ENCODE measurements at regions not wholly inside any gene's neighbourhood (a gene's known extent, or its start where the extent isn't known, plus 50 kb on each side); places are given as distances from the start of the nearest gene placed in this dataset.
A peak's percentile ranks its signal among the peaks of the same experiment; 100 is the strongest.
"Not testable (repeated sequence)": the region's sequence is repeated elsewhere in the genome, so short reads cannot be mapped to it uniquely, and the experiment has no call there.

DNA sequence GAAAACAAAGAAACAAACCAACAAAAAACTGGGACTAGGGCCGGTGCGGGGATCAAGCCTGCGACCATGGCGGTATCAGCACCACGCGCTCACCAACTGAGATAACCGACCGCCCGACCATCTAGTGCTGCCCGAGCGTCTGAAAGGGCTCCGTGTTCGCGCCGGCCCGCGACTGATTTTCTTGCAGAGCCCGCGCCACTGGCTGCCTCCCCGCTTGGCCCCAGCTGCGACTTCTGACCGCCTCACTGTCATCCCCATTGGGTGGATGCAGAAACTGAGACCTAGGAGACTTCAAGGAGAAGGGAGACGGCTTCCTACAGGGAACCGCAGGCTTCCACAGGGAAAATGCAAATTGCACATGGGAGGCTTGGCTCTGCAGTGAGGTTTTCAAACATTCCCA is 125.3 kb upstream of the PRKX start:
- DNase-seq (ENCODE audit: low read depth), result not testable (repeated sequence)

DNA sequence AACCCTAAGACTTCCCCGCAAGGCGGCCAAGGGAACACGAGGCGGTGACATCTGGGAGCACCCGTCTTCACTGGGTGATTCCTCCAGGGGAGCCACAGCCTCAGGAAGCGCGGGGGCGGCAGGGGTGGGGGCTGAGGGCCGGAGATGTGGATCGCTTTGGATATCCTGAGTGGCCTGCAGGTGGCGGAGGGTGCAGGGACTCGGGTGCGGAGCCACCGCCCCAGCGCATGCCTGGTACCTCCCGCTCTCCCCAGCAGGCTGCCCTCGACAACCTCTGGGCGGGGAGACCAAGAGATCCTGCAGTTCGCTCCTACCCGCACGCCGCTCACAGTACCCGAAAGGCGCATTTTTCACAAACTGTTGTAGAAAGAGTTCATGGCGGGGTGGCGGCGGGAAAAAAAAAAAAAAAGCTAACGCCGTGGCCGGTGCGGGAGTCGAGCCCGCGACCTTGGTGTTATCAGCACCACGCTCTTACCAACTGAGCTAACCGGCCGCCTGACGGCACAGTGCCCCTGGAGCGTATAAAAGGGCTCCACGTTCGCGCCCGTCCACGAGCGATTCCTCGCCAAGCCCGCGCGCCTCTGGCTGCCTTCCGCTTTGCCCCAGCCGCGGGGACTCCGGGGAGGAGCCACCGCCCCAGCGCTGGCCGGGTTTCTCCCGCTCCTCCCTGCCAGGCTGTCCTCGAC is 124.7 kb upstream of the PRKX start:
- not testable (repeated sequence) for DNase-seq (ENCODE audit: low read depth)

DNA sequence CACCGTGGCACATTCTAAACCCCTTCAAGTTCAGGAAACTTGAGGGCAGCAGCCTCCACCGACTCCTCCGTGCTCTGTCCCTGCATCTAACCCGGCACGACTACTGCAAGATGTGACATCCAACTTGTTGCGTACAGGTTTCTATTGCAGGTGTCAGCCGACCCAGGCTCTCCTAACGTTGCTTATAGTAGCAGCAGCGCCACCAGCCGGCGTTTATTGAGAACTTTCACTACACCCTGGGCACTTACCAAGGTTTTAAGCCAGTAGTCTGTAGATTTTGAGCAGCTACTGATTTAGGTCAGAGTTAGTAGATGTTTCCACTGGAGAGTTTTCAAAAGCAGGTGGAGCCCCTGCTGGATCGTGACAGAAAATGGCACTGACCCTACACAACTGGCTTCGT is 123.8 kb upstream of the PRKX start:
- DNase-seq (ENCODE audit: low read depth), result not testable (repeated sequence)

DNA sequence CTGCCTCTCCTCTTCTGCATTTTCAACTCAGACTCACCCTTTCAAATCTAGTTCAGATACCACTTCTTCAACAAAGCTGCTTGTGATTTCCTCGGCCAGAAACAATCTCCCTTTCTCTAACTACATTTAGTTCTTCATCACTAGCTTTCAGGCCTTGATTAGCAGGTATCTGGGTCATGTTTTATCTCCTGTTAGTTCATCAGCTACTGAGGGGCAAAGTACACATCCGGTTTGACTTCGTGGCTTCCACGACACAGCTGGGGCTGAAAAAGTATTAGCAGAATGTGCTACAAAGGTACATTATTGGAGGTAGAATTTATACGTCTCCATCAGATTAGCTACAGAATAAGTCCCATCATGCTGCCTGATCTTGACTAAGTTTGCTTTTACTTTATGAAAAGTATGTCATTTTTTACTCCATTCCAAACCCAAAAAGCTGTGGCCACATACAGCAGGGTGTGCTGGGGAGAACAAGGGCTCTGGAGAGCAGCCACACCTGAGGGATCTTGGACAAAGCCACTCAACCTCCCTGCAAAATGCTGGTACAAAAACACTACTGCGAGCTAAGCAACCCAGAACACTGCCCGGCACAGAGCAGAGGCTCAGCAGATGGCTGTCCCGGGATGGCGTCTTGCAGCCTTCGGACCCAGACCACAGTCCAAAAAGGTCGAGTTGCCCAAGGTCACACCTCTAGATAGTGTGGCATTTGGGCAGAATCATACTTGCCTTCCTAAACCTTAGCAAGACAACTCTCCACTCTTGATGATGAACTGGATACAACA is 120.5 kb upstream of the PRKX start:
- not testable (repeated sequence) for DNase-seq (ENCODE audit: low read depth)

DNA sequence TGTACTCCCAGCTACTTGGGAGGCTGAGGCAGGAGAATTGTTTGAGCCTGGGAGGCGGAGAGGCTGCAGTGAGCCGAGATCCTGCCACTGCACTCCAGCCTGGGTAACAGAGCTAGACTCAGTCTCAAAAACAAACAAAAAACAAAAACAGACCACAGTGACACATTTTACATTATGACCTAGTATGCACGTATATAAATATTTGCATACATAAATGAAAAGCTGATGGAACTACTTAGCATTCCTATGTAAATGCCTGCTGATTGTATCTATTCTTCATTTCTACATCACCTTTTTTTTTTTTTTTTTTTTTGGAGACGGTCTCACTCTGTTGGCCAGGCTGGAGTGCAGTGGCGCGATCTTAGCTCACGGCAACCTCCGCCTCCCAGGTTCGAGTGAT is 116.6 kb upstream of the PRKX start:
- not testable (repeated sequence) for DNase-seq (ENCODE audit: low read depth)

DNA sequence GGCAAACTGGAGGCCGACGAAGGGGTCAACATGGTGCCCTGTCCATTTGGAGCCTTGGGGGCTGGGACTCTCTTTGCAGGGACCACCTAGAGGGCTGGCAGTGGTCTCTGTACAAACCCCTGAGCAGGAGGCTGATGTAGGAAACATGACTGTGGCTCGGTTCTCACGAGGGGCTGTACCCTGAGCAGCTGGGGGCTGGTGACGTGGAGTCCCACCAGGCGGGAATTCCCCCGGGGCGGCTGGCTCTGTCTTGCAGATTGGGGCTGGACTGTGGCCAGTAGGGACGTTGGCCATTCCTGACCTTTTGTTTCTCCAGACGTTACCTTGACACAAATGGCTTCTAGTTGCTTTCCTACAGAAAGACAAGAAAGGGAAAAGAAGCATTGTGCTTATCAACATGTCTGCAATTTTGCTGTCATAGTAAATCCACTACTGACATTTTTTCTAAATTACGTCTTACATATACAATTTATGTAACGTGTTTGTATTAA is 115.6 kb upstream of the PRKX start:
- DNase-seq (ENCODE audit: low read depth), result not testable (repeated sequence)

DNA sequence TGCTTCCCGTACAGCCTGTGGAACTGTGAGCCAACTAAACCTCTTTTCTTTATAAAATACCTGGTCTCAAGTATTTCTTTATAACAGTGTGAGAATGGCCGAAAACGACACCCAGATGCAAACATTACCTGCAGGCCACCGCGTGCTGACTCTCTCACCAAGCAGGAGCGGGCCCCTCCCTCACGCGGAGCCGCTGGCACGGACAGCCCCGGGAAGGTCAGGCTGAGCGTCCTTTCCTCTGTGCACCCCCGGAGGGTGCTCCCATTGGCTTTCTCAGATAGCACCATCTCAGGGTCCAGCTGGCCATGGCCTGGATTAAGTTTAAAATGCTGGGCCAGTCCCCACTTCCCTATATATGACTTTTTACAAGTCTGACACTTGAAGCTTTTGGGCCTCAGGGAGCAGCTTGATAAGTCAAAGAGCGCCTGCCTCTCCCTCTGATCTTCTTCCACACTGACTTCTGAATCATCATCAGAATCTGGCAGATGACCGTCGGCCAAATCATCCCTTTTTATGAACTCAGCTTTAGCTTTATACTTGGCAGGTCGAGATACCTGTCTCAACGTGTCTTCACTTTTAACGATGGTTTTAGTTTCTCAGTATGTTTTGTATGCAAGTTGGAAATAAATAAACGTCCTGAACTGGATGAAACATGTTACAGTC is 115.1 kb upstream of the PRKX start:
- DNase-seq (ENCODE audit: low read depth), result not testable (repeated sequence)

DNA sequence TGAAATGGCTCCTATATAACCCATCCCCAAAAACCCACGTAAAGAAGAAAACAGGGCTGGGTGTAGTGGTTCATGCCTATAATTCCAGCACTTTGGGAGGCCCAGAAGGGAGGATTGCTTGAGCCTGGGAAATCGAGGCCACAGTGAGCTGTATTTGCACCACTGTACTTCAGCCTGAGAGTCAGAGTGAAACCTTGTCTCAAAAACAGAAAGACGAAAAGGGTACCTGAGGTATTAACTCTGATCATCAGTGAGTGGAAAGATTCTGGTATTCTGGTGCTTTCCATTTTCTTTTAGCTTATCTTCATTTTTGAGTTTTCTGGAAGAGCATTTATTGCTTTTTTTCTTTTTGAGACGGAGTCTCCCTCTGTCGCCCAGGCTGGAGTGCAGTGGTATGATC is 110.6 kb upstream of the PRKX start:
- not testable (repeated sequence) for DNase-seq (ENCODE audit: low read depth)

DNA sequence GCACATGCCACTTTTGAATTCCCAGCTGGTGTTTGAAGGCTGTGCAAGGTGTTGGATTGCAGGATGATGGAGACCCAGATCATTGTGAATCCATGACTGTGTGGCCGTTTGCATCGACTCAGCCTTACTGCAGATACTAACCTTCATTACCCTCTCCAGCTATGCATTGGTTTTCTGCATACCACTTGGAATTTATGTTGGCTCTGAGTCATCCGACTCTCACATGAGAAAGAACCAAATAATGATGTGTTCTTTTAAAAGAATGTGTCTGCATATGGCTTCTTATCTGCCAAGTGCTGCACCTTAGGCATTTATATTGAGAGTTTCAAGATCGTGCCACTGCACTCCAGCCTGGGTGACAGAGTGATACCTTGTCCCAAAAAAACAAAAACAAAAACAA is 106.7 kb upstream of the PRKX start:
- peak; percentile 72 for DNase-seq (ENCODE audit: low read depth)

DNA sequence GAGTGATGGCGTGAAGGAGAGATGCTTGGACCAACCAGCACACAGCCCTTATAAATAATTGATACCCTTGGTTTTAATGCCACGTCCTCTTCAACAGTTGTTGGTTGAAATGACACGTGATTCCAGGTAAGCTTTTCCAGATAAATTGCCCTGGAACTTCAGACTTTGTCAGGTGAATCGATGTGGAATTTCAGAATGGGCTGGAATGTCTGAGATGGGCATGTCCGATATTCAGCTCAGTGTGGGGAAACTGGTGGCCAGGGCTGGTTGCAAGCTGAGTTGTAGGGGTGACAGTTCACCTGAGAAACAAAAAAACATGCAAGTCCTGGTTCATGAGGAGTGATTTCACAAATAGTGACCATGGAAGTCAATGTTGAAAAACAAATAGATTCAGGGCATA is 104.0 kb upstream of the PRKX start:
- not testable (repeated sequence) for DNase-seq (ENCODE audit: low read depth)

DNA sequence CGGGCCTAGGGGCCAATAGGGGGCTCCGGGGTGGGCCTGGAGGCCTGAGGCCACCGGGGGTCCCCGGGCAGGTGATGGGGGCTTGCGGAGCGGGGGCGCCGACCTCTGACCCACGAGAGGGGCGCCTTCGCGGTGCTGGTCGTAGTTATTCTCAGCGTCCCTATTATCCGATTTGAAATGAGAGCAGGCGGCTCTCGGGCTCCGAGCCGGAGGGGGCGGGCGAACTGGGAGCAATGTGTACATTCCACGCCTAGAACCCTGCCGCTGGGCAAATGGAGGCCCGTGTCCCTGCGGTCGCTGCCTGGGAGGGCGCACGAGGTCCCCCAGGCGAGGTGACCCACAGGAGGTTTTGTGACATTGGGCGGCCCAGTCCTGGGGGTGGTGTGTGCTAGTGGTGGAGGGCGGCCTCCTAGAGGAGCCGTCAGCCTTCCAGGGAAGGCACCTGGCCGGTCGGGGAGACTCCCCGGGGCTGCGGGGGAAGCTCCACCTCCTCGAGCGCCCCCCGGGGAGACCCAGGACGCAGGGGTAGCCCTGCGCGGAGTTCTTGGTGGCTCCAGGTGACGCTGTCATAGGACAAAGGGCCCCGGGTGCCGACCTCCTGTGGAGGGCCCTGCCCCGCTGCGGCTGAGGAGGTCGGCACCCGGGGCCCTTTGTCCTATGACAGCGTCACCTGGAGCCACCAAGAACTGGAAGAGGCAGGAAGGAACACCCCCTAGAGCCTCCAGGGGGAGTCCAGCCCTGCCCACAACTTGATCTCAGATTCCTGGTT is 102.6 kb upstream of the PRKX start:
- peak; percentile 51 for DNase-seq (ENCODE audit: low read depth)

DNA sequence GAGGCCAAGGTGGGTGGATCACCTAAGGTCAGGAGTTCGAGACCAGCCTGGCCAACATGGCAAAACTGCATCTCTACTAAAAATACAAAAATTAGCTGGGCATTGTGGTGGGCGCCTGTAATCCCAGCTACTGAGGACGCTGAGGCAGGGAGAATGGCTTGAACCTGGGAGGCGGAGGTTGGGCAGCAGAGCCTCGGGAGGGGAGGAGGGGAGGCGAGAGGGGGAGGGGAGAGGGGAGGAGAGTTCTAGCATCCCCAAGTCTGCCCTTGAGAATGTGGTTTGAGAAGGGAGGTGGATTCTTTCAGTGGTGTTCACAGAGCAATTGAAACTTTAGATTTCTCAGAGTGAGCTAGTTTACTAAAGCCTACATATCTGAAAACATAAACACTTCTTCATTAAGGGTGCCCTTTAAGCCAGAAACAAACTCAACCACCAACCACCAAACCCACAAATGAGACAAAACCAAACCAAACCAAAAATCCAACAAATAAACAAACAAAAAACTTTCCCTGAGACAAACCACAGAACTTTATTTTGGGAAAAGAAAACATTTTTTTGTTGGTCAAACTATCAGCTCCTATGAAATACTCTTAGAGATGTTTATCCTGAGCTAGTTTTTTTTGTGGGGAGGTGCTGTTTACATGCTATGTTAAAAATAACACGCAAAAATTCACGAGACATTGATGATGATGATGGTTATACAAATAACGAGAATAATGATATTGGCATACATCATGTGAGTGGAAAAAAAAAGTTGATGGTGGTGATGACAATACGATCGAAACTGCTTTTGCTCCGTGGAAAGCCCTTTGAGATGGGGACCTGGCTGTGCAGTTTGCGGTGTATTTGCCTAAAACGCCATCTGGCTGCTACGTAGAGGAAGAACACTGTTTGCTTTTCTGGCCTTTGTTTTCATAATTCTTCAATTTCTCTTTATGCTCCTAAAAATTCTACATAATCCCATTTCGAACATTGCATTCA is 98.2 kb upstream of the PRKX start:
- peak; percentile 46 for DNase-seq (ENCODE audit: low read depth)

DNA sequence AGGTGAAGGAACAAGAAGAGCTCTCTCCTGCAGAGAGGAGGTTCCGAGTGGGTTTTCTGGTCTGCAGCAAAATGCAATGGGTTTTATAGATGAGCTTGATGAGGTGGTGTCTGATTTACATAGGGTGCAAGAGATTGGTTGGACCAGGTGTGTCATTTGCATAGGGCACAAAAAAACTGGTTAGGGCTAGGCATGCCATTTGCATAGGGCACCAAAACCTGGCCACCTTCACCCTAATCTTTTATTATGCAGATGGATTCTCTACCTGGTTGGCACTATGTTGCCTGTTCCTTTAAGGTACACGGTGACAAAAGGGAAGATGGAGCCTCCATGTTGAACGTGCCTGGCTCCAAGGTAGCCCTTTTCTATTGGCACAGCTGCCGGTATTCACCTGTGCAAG is 94.5 kb upstream of the PRKX start:
- DNase-seq (ENCODE audit: low read depth), result no peak

DNA sequence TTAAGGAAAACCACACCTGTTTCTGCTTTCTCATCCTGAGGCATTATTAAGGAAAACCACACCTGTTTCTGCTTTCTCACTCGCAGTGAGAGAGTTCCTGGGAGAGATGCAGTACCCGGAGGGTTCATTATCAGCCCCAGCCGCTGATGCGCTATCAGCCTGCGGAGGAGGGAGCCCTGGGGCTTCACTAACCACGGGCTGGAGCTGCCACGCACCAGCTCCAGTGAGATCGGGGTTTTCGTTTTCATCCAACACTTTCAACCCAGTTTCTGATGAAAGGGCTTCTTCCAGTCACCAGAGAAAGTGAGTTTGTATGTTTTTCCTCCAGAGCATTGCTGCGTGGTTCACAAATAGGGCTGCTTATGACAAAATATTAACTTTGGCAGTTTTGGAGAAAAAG is 93.2 kb upstream of the PRKX start:
- DNase-seq (ENCODE audit: low read depth), result no peak

DNA sequence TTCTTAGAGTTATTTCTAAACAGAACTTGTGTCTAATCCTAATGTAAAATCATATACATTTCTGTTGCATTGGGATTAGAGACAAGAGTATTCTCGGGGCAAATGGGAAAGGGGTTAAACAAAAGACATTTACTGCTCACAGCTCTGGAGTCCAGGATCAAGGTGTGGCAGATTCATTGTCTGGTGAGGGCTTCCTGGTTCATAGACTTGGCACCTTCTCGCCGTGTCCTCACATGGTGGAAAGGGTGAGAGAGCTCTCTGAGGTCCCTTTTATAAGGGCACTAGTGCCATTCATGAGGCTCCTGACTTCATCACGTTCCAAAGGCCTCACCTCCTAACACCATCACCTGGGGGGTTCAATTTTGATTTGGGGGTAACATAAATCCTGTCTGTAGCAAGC is 90.3 kb upstream of the PRKX start:
- no peak for DNase-seq (ENCODE audit: low read depth)

DNA sequence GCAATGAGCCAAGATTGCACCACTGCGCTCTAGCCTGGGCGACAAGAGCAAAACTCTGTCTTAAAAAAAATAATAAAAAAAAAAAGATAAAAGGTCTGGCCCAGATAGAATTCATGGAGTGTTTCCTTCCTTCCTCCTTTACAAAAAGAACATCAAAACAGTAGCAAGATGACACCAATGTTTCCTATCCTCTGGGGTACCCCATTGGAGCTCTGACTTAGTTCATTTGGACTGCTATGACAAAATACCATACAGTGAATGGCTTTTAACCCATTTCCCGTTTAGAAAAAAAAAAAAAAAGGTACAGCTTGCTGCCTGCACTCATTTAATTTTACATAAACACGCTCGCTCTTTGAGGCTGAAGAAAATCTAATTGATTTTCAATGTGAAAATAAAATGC is 89.9 kb upstream of the PRKX start:
- no peak for DNase-seq (ENCODE audit: low read depth)

DNA sequence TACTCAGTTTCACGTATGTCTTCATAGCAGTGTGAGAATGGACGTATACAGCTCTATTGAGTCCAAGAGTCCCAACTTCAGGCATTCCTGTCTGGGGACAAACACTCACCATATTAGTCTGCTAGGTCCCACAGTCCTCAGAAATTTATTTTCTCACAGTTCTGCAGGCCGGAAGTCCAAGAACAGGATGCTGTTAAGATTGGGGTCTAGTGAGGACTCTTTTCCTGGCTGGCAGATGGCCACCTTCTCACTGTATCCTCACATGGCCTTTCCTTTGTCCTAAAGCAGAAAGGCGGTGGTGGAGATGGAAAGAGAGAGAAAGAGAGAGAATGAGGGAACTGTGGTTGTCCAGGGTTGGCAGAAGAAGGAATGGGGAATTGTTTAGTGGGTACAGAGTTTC is 82.0 kb upstream of the PRKX start:
- not testable (repeated sequence) for DNase-seq (ENCODE audit: low read depth)

DNA sequence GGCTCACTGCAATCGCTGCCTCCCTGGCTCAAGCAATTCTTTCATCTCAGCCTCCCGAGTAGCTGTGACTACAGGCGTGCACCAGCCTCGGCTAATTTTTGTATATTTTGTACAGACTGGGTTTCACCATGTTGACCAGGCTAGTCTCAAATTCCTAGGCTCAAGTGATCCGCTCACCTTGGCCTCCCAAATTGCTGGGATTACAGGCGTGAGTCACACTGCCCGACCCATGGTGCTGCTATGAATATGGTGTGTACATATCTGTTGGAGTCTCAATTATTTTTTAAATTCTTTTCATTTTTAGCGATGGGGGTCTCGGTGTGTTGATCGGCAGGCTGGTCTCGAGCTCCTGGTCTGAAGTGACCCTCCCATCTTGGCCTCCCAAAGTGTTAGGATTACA is 78.0 kb upstream of the PRKX start:
- no peak for DNase-seq (ENCODE audit: low read depth)

DNA sequence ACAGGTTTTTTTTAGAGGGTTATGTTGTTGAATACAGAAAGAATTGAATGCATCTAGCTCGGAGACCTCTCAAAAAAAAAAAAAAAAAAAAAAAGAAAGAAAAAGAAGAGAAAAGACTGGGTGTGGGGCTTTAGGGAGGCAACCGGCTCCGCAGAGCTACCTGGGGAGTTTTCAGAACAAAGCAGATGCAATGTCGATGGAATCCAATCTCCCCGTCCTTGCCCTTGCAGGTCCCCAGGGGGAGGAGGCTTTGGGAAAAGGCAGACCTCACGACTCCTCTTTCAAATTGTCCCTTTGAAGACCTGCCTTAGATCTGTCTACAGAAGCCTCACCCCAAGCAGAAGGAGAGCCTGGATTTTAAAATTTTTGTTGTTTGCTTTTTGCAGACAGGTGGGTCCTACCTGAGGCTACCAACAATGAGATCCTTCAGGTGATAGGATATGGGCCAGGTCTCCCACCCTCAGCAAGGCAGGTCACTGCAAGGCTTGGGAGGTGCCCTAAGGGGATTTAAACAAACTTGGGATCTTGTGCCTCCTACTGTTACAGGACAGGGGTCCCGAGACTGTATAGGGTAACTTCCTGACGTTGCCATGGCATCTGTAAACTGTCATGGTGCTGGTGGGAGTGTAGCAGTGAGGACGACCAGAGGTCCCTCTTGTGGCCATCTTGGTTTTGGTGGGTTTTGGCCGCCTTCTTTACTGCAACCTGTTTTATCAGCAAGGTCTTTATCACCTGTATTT is 75.2 kb upstream of the PRKX start:
- no peak for DNase-seq (ENCODE audit: low read depth)

DNA sequence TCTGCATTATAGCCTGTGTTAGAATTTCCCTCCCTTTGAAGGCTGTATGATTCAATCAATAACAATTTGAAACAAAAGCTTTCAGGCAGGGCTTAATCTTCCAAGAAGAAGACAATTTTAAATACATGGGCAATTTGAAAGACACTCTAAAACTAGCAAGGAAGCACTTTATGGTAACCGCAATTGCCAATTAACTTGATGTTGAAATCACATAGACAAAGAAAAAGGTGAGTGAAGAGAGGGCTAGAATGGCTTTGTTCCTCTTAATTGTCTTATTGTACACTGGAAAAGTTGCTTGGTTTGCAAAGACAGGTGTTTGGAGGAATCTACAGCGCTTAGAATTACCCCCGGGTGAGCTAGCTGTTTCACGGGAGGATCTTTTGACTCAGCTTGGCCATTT is 74.4 kb upstream of the PRKX start:
- DNase-seq (ENCODE audit: low read depth), result no peak

All from RPMI7951 (cell line).